Transverse colon (tissue), 4 donors: ENCODE measurements at regions not wholly inside any gene's neighbourhood (a gene's known extent, or its start where the extent isn't known, plus 50 kb on each side); places are given as distances from the start of the nearest gene placed in this dataset.

Experiments
- CTCF ChIP-seq, 5 experiments: fragments of 200-600 bp in 3 of 5; fragments of 450-650 bp in 2 of 5; sonication (generic) in 3 of 5; IDR thresholded peaks; 1 replicate in 2 of 5; 2 replicates in 3 of 5; pipeline ENCODE4 v1.5.1; 2016 to 2017; ENCODE audit warnings: antibody characterized with exemption in 5 of 5, inconsistent platforms in 3 of 5, mild to moderate bottlenecking in 2 of 5, moderate library complexity in 1 of 5
- EP300 ChIP-seq: sonication (generic); formaldehyde crosslinking; IDR thresholded peaks from one replicate; pipeline ENCODE4 v1.6.1; 2017; ENCODE audit warnings: antibody characterized with exemption, low read depth
- POLR2A ChIP-seq: fragments of 450-650 bp; IDR thresholded peaks from one replicate; pipeline ENCODE4 v1.6.1; 2016; ENCODE audit warnings: antibody characterized with exemption, mild to moderate bottlenecking, moderate library complexity
- POLR2AphosphoS5 ChIP-seq, 3 donors: sonication (generic); formaldehyde crosslinking; IDR thresholded peaks; one replicate each; pipeline ENCODE4 v1.6.1; 2016; ENCODE audit warnings: antibody characterized with exemption in 3 of 3

GRCh38 chr2:188682838-188683237 lies 291.3 kb upstream of the COL3A1 start:
- TF ChIP-seq EP300 (no peak), CTCF (IDR thresholded peaks at IDR 0.05) (no peak), POLR2AphosphoS5 (IDR thresholded peaks at IDR 0.05) (no peak), POLR2A (no peak)
